H9 (cell line): ENCODE measurements at regions not wholly inside any gene's neighbourhood (a gene's known extent, or its start where the extent isn't known, plus 50 kb on each side); places are given as distances from the start of the nearest gene placed in this dataset.

Experiments used
- DNase-seq: peaks from one replicate; pipeline ENCODE4 v3.0.0-alpha.2; 2017
- H2AFZ ChIP-seq: one replicate; pipeline ENCODE4 v1.6.1; 2013; ENCODE audit warnings: mild to moderate bottlenecking, low read length, control low read depth, moderate library complexity
- H2AK5ac ChIP-seq: 2 replicates; pipeline ENCODE4 v1.6.1; 2013; ENCODE audit warnings: low read length, control low read depth, mixed read lengths; ENCODE audit not compliant: insufficient read length
- H2BK120ac ChIP-seq: one replicate; pipeline ENCODE4 v1.6.1; 2013; ENCODE audit warnings: low read depth, mild to moderate bottlenecking, low read length, control low read depth, inconsistent platforms; ENCODE audit not compliant: poor library complexity, severe bottlenecking
- H2BK12ac ChIP-seq: 2 replicates; pipeline ENCODE4 v1.6.1; 2013; ENCODE audit warnings: low read length, control low read depth, mixed read lengths, low read depth; ENCODE audit not compliant: insufficient read length
- H2BK15ac ChIP-seq: 2 replicates; pipeline ENCODE4 v1.6.1; 2013; ENCODE audit warnings: low read depth, low read length, control low read depth
- H2BK20ac ChIP-seq: one replicate; pipeline ENCODE4 v1.6.1; 2013; ENCODE audit warnings: low read depth, mild to moderate bottlenecking, low read length, control low read depth, inconsistent platforms; ENCODE audit not compliant: poor library complexity, severe bottlenecking
- H2BK5ac ChIP-seq: 2 replicates; pipeline ENCODE4 v1.6.1; 2013; ENCODE audit warnings: low read length, control low read depth, mixed read lengths; ENCODE audit not compliant: insufficient read length
- H3K14ac ChIP-seq: 2 replicates; pipeline ENCODE4 v1.6.1; 2013; ENCODE audit warnings: low read length, control low read depth; ENCODE audit not compliant: insufficient read depth
- H3K18ac ChIP-seq: 2 replicates; pipeline ENCODE4 v1.6.1; 2013; ENCODE audit warnings: low read depth, mild to moderate bottlenecking, mixed read lengths, low read length, control low read depth; ENCODE audit not compliant: insufficient read length
- H3K23ac ChIP-seq: 2 replicates; pipeline ENCODE4 v1.6.1; 2013; ENCODE audit warnings: low read length, control low read depth, mixed read lengths, low read depth; ENCODE audit not compliant: insufficient read length
- H3K23me2 ChIP-seq: 2 replicates; pipeline ENCODE4 v1.6.1; 2013; ENCODE audit warnings: low read depth, mild to moderate bottlenecking, mixed read lengths, low read length, control low read depth; ENCODE audit not compliant: insufficient read length, poor library complexity, severe bottlenecking
- H3K27ac ChIP-seq: 2 replicates; pipeline ENCODE4 v1.5.1; 2013; ENCODE audit warnings: low read length, control low read depth, mixed read lengths, low read depth; ENCODE audit not compliant: insufficient read length
- H3K27me3 ChIP-seq: 2 replicates; pipeline ENCODE4 v1.6.1; 2013; ENCODE audit warnings: low read length, control low read depth, inconsistent platforms; ENCODE audit not compliant: insufficient read depth
- H3K4ac ChIP-seq: 2 replicates; pipeline ENCODE4 v1.6.1; 2013; ENCODE audit warnings: low read depth, mild to moderate bottlenecking, control low read depth, inconsistent platforms, low read length, moderate library complexity
- H3K4me1 ChIP-seq: 2 replicates; pipeline ENCODE4 v1.6.1; 2013; ENCODE audit warnings: low read length, control low read depth, inconsistent platforms; ENCODE audit not compliant: insufficient read depth
- H3K4me2 ChIP-seq: 2 replicates; pipeline ENCODE4 v1.6.1; 2013; ENCODE audit warnings: low read length, control low read depth, mixed read lengths; ENCODE audit not compliant: insufficient read length, insufficient read depth
- H3K56ac ChIP-seq: 2 replicates; pipeline ENCODE4 v1.6.1; 2013; ENCODE audit warnings: low read depth, mild to moderate bottlenecking, mixed read lengths, low read length, control low read depth; ENCODE audit not compliant: insufficient read length
- H3K79me1 ChIP-seq: 2 replicates; pipeline ENCODE4 v1.6.1; 2013; ENCODE audit warnings: low read depth, mild to moderate bottlenecking, moderate library complexity, low read length, control low read depth, inconsistent platforms; ENCODE audit not compliant: insufficient read depth, poor library complexity, severe bottlenecking
- H3K79me2 ChIP-seq: 2 replicates; pipeline ENCODE4 v1.6.1; 2013; ENCODE audit warnings: low read length, control low read depth, inconsistent platforms; ENCODE audit not compliant: insufficient read depth
- H3K9ac ChIP-seq: 2 replicates; pipeline ENCODE4 v1.6.1; 2013; ENCODE audit warnings: low read length, control low read depth, mixed read lengths; ENCODE audit not compliant: insufficient read length; ENCODE audit errors: extremely low read depth
- H3K9me3 ChIP-seq: one replicate; pipeline ENCODE4 v1.6.1; 2013; ENCODE audit warnings: low read depth, low read length, inconsistent platforms; ENCODE audit not compliant: control insufficient read depth
- H3T11ph ChIP-seq: one replicate; pipeline ENCODE4 v1.6.1; 2013; ENCODE audit warnings: mild to moderate bottlenecking, low read length, control low read depth, inconsistent platforms
- H4K20me1 ChIP-seq: one replicate; pipeline ENCODE4 v1.6.1; 2013; ENCODE audit not compliant: control insufficient read depth, insufficient read length, insufficient read depth
- H4K5ac ChIP-seq: 2 replicates; pipeline ENCODE4 v1.6.1; 2013; ENCODE audit warnings: low read depth, mild to moderate bottlenecking, mixed read lengths, low read length, control low read depth; ENCODE audit not compliant: insufficient read length
- H4K8ac ChIP-seq: replicated peaks from 2 replicates; pipeline ENCODE4 v1.6.1; 2013; ENCODE audit warnings: low read length, control low read depth, mixed read lengths, low read depth; ENCODE audit not compliant: insufficient read length
- H4K91ac ChIP-seq: 2 replicates; pipeline ENCODE4 v1.6.1; 2013; ENCODE audit warnings: low read depth, mild to moderate bottlenecking, moderate library complexity, mixed read lengths, low read length, control low read depth; ENCODE audit not compliant: insufficient read length
- H3K27ac Mint-ChIP-seq, 3 experiments: 2 replicates in 2 of 3; 3 replicates in 1 of 3; pipeline ENCODE4 v1.8.0; 2020 to 2021; ENCODE audit warnings: mixed read lengths in 3 of 3, mild to moderate bottlenecking in 1 of 3, moderate library complexity in 1 of 3
- H3K27me3 Mint-ChIP-seq: 2 replicates; pipeline ENCODE4 v1.8.0; 2021; ENCODE audit warnings: low read depth, mild to moderate bottlenecking, moderate library complexity, mixed read lengths
- H3K36me3 Mint-ChIP-seq, 3 experiments: 2 replicates in 2 of 3; 3 replicates in 1 of 3; pipeline ENCODE4 v1.8.0; 2020 to 2021; ENCODE audit warnings: low read depth in 3 of 3, mixed read lengths in 3 of 3; ENCODE audit not compliant: insufficient read depth in 1 of 3
- H3K4me1 Mint-ChIP-seq, 2 experiments: 2 replicates each; pipeline ENCODE4 v1.8.0; 2020; ENCODE audit warnings: mixed read lengths in 2 of 2
- H3K4me3 Mint-ChIP-seq, 2 experiments: 2 replicates in 1 of 2; 3 replicates in 1 of 2; pipeline ENCODE4 v1.8.0; 2020 to 2021; ENCODE audit warnings: mild to moderate bottlenecking in 2 of 2, mixed read lengths in 2 of 2, moderate library complexity in 1 of 2
- H3K9me3 Mint-ChIP-seq, 2 experiments: 2 replicates in 1 of 2; 3 replicates in 1 of 2; pipeline ENCODE4 v1.8.0; 2020; ENCODE audit warnings: mild to moderate bottlenecking in 2 of 2, mixed read lengths in 2 of 2, moderate library complexity in 1 of 2
- CTCF ChIP-seq: fragments of 200-600 bp; sonication (generic); conservative IDR thresholded peaks from 3 replicates; pipeline ENCODE4 v1.8.0; 2021; ENCODE audit warnings: antibody characterized with exemption, mild to moderate bottlenecking
- WGBS: extraction: QIAGEN DNeasy Blood & Tissue Kit; methylation state at CpG from one replicate; pipeline ENCODE4 v1.1.7; 2013; ENCODE audit warnings: missing lambda C conversion rate, low lambda C conversion rate, mixed read lengths; ENCODE audit not compliant: insufficient read length; ENCODE audit errors: extremely low coverage; 5-methylcytosine and 5-hydroxymethylcytosine counted together

GRCh38 chr2:129870685-129871241, 108.7 kb upstream of the RAB6C start:
- Histone ChIP-seq H3K14ac (no peak overlapping the region), H3K4me1 (no peaks in the 10 kb centered on the region), H4K8ac (no peak overlapping the region), H3K9ac (no peak overlapping the region), H3K79me2 (no peaks in the 10 kb centered on the region), H4K91ac (no peak overlapping the region), H3K27ac (no peak overlapping the region), H3K18ac (no peak overlapping the region), H4K20me1 (no peaks in the 10 kb centered on the region), H2AK5ac (no peak overlapping the region), H3K79me1 (no peaks in the 10 kb centered on the region), H4K5ac (no peak overlapping the region), H3K23me2 (no peaks in the 10 kb centered on the region), H3K4ac (no peak overlapping the region), H3K27me3 (no peaks in the 10 kb centered on the region), H2BK12ac (no peak overlapping the region), H3K4me2 (no peak overlapping the region), H2BK15ac (no peak overlapping the region), H3K56ac (no peak overlapping the region), H3K9me3 (no peaks in the 10 kb centered on the region), H2BK5ac (no peak overlapping the region), H3K23ac (no peak overlapping the region), H2AFZ (no peak overlapping the region), H2BK20ac (no peak overlapping the region), H3T11ph (no peak overlapping the region), H2BK120ac (no peak overlapping the region)
- Mint-ChIP-seq H3K36me3 (no peaks in the 10 kb centered on the region; a peak in 2 of 7 replicates), H3K27ac (peak overlapping the region in 1 of 3 experiments; percentile 86; a peak in 1 of 7 replicates), H3K27me3 (no peaks in the 10 kb centered on the region; the same call in 1 of the 2 replicates), H3K4me3 (no peak overlapping the region), H3K9me3 (no peaks in the 10 kb centered on the region; a peak in 1 of 5 replicates), H3K4me1 (peaks cover 6 to 14% of the 10 kb centered on the region in 2 experiments)
- WGBS = no CpG with 5 or more reads among the region's 4 CpGs
- peak; percentile 19 for DNase-seq
- no peak for TF ChIP-seq CTCF
